GM21381 (cell line): ENCODE measurements at regions not wholly inside any gene's neighbourhood (a gene's known extent, or its start where the extent isn't known, plus 50 kb on each side); places are given as distances from the start of the nearest gene placed in this dataset.

Experiments used
- ATAC-seq: cut with Tn5 transposase; IDR thresholded peaks from one replicate; pipeline ENCODE4 v1.9.1; 2021; ENCODE audit warnings: mild to moderate bottlenecking, moderate library complexity; ENCODE audit not compliant: unreplicated experiment

GRCh38 chr10:21212912-21213311 is 312.6 kb downstream of the SKIDA1 start:
- ATAC-seq: no peak

GRCh38 chr10:21212348-21212747 is 313.1 kb downstream of the SKIDA1 start:
- no peak for ATAC-seq

- no peak for ATAC-seq
Measured at GRCh38 chr10:21209495-21209894, 312.4 kb upstream of the NEBL start.

- no peak for ATAC-seq
Measured at GRCh38 chr10:21208666-21209316, 311.7 kb upstream of the NEBL start.

- no peak for ATAC-seq
Measured at GRCh38 chr10:21207852-21208646, 310.9 kb upstream of the NEBL start.

GRCh38 chr10:21205328-21205727 is 308.2 kb upstream of the NEBL start:
- no peak for ATAC-seq

- no peak for ATAC-seq
Measured at GRCh38 chr10:21203473-21204107, 306.5 kb upstream of the NEBL start.

- no peak for ATAC-seq
Measured at GRCh38 chr10:21202776-21203462, 305.8 kb upstream of the NEBL start.

- no peak for ATAC-seq
Measured at GRCh38 chr10:21199501-21199900, 302.4 kb upstream of the NEBL start.

- ATAC-seq: no peak
Measured at GRCh38 chr10:21197838-21198237, 300.7 kb upstream of the NEBL start.

GRCh38 chr10:21196822-21197395 is 299.8 kb upstream of the NEBL start:
- ATAC-seq: no peak

GRCh38 chr10:21195252-21195651 is 298.1 kb upstream of the NEBL start:
- no peak for ATAC-seq

- ATAC-seq: no peak
Measured at GRCh38 chr10:21194510-21194993, 297.4 kb upstream of the NEBL start.

GRCh38 chr10:21193196-21193595 is 296.1 kb upstream of the NEBL start:
- no peak for ATAC-seq

- ATAC-seq: no peak
Measured at GRCh38 chr10:21191512-21191911, 294.4 kb upstream of the NEBL start.

- no peak for ATAC-seq
Measured at GRCh38 chr10:21184984-21185383, 287.9 kb upstream of the NEBL start.

- ATAC-seq: no peak
Measured at GRCh38 chr10:21184216-21184615, 287.1 kb upstream of the NEBL start.

- ATAC-seq: no peak
Measured at GRCh38 chr10:21183025-21183424, 285.9 kb upstream of the NEBL start.

GRCh38 chr10:21181451-21181850 is 284.3 kb upstream of the NEBL start:
- ATAC-seq: no peak

- no peak for ATAC-seq
Measured at GRCh38 chr10:21180604-21181003, 283.5 kb upstream of the NEBL start.

- ATAC-seq: no peak
Measured at GRCh38 chr10:21176934-21177480, 279.9 kb upstream of the NEBL start.
